Dendritic cell treated with granulocyte-macrophage colony-stimulating factor and Interleukin-4, amounts not matched to agents 40 ng/mL and 50 ng/mL, for 4 days (primary cell): ENCODE measurements at regions not wholly inside any gene's neighbourhood (a gene's known extent, or its start where the extent isn't known, plus 50 kb on each side); places are given as distances from the start of the nearest gene placed in this dataset.

ENCODE experiments used
- H3K27ac Mint-ChIP-seq: one replicate; pipeline ENCODE4 v1.8.0; 2022; ENCODE audit warnings: mild to moderate bottlenecking, mixed read lengths
- H3K27me3 Mint-ChIP-seq: one replicate; pipeline ENCODE4 v1.8.0; 2022; ENCODE audit warnings: mild to moderate bottlenecking, mixed read lengths
- H3K36me3 Mint-ChIP-seq: one replicate; pipeline ENCODE4 v1.8.0; 2022; ENCODE audit warnings: low read depth, mixed read lengths
- H3K4me1 Mint-ChIP-seq: one replicate; pipeline ENCODE4 v1.8.0; 2022; ENCODE audit warnings: low read depth, mixed read lengths
- H3K4me3 Mint-ChIP-seq: one replicate; pipeline ENCODE4 v1.8.0; 2022; ENCODE audit warnings: mild to moderate bottlenecking, moderate library complexity, mixed read lengths
- H3K9me3 Mint-ChIP-seq: one replicate; pipeline ENCODE4 v1.8.0; 2022; ENCODE audit warnings: mixed read lengths
- intact Hi-C: fragments of 100-400 bp; cut with micrococcal nuclease; formaldehyde crosslinking; loops from one replicate; pipeline ENCODE4 v1.15.0; 2022

GRCh38 chr9:86754581-86755560, 192.4 kb downstream of the GAS1 start:
- Mint-ChIP-seq H3K27ac (no peak overlapping the region), H3K4me1 (peaks cover 5% of the 10 kb centered on the region), H3K36me3 (no peaks in the 10 kb centered on the region), H3K9me3 (no peaks in the 10 kb centered on the region), H3K27me3 (peaks cover 27% of the 10 kb centered on the region), H3K4me3 (no peak overlapping the region)
- intact Hi-C loops: no loop called here

- Mint-ChIP-seq H3K27me3 (peaks cover 23% of the 10 kb centered on the region), H3K36me3 (no peaks in the 10 kb centered on the region), H3K4me3 (no peak overlapping the region), H3K4me1 (peaks cover 5% of the 10 kb centered on the region), H3K27ac (no peak overlapping the region), H3K9me3 (no peaks in the 10 kb centered on the region)
- intact Hi-C loops: no loop called here
Measured at GRCh38 chr9:86753836-86754235, 193.5 kb downstream of the GAS1 start.

GRCh38 chr9:86752733-86753132, 194.6 kb downstream of the GAS1 start:
- H3K27ac Mint-ChIP-seq: no peak overlapping the region
- intact Hi-C loops: no loop called here
- H3K9me3 Mint-ChIP-seq: no peaks in the 10 kb centered on the region
- no peaks in the 10 kb centered on the region for H3K36me3 Mint-ChIP-seq
- peaks cover 25% of the 10 kb centered on the region for H3K27me3 Mint-ChIP-seq
- H3K4me1 Mint-ChIP-seq: peaks cover 5% of the 10 kb centered on the region
- no peak overlapping the region for H3K4me3 Mint-ChIP-seq

GRCh38 chr9:86751956-86752355, 195.3 kb downstream of the GAS1 start:
- no peaks in the 10 kb centered on the region for H3K9me3 Mint-ChIP-seq
- no peak overlapping the region for H3K4me3 Mint-ChIP-seq
- H3K27me3 Mint-ChIP-seq: peaks cover 21% of the 10 kb centered on the region
- peaks cover 5% of the 10 kb centered on the region for H3K4me1 Mint-ChIP-seq
- H3K27ac Mint-ChIP-seq: no peak overlapping the region
- no peaks in the 10 kb centered on the region for H3K36me3 Mint-ChIP-seq
- intact Hi-C loops: no loop called here

- Mint-ChIP-seq H3K27me3 (peaks cover 15% of the 10 kb centered on the region), H3K9me3 (no peaks in the 10 kb centered on the region), H3K36me3 (no peaks in the 10 kb centered on the region), H3K27ac (no peak overlapping the region), H3K4me1 (peaks cover 5% of the 10 kb centered on the region), H3K4me3 (no peak overlapping the region)
- intact Hi-C loops: no loop called here
Measured at GRCh38 chr9:86751207-86751606, 196.1 kb downstream of the GAS1 start.

GRCh38 chr9:86749894-86750255, 197.4 kb downstream of the GAS1 start:
- Mint-ChIP-seq H3K36me3 (no peaks in the 10 kb centered on the region), H3K4me1 (peaks cover 5% of the 10 kb centered on the region), H3K9me3 (no peaks in the 10 kb centered on the region), H3K27ac (no peak overlapping the region), H3K4me3 (no peak overlapping the region), H3K27me3 (peaks cover 12% of the 10 kb centered on the region)
- intact Hi-C loops: no loop called here

- H3K4me3 Mint-ChIP-seq: no peak overlapping the region
Measured at GRCh38 chr9:86749161-86749893, 198.0 kb downstream of the GAS1 start.

GRCh38 chr9:86747711-86748110, 199.6 kb downstream of the GAS1 start:
- Mint-ChIP-seq H3K27ac (no peak overlapping the region), H3K36me3 (no peaks in the 10 kb centered on the region), H3K27me3 (peaks cover 12% of the 10 kb centered on the region), H3K4me1 (no peaks in the 10 kb centered on the region), H3K4me3 (no peak overlapping the region), H3K9me3 (no peaks in the 10 kb centered on the region)
- intact Hi-C loops: no loop called here

More at GRCh38 chr9:86749161-86749893, 198.0 kb downstream of the GAS1 start:
- intact Hi-C loops: no loop called here
- Mint-ChIP-seq H3K9me3 (no peaks in the 10 kb centered on the region), H3K27me3 (peaks cover 12% of the 10 kb centered on the region), H3K27ac (no peak overlapping the region), H3K36me3 (no peaks in the 10 kb centered on the region), H3K4me1 (peaks cover 5% of the 10 kb centered on the region)

GRCh38 chr9:86741311-86742208, 205.7 kb downstream of the GAS1 start:
- no peak overlapping the region for H3K27ac Mint-ChIP-seq
- intact Hi-C loops: no loop called here

GRCh38 chr9:86735772-86736458, 211.4 kb downstream of the GAS1 start:
- Mint-ChIP-seq H3K4me3 (no peak overlapping the region), H3K27me3 (peaks cover 7% of the 10 kb centered on the region), H3K27ac (no peak overlapping the region), H3K9me3 (no peaks in the 10 kb centered on the region), H3K4me1 (no peaks in the 10 kb centered on the region), H3K36me3 (no peaks in the 10 kb centered on the region)
- intact Hi-C loops: no loop called here

More at GRCh38 chr9:86741311-86742208, 205.7 kb downstream of the GAS1 start:
- Mint-ChIP-seq H3K36me3 (no peaks in the 10 kb centered on the region), H3K4me3 (no peak overlapping the region), H3K4me1 (no peaks in the 10 kb centered on the region), H3K9me3 (no peaks in the 10 kb centered on the region), H3K27me3 (peaks cover 2% of the 10 kb centered on the region)

GRCh38 chr9:86734771-86735170, 212.5 kb downstream of the GAS1 start:
- Mint-ChIP-seq H3K27me3 (peaks cover 6% of the 10 kb centered on the region), H3K4me3 (no peak overlapping the region), H3K4me1 (no peaks in the 10 kb centered on the region), H3K27ac (no peak overlapping the region), H3K36me3 (no peaks in the 10 kb centered on the region), H3K9me3 (no peaks in the 10 kb centered on the region)
- intact Hi-C loops: no loop called here

- Mint-ChIP-seq H3K4me3 (no peak overlapping the region), H3K27ac (no peak overlapping the region), H3K9me3 (no peaks in the 10 kb centered on the region), H3K4me1 (no peaks in the 10 kb centered on the region), H3K27me3 (peaks cover 6% of the 10 kb centered on the region), H3K36me3 (no peaks in the 10 kb centered on the region)
- intact Hi-C loops: no loop called here
Measured at GRCh38 chr9:86733929-86734328, 213.4 kb downstream of the GAS1 start.

GRCh38 chr9:86732514-86733171, 214.7 kb downstream of the GAS1 start:
- Mint-ChIP-seq H3K9me3 (peaks cover 6% of the 10 kb centered on the region), H3K27ac (no peak overlapping the region), H3K36me3 (no peaks in the 10 kb centered on the region), H3K4me3 (no peak overlapping the region), H3K4me1 (no peaks in the 10 kb centered on the region), H3K27me3 (peaks cover 7% of the 10 kb centered on the region)
- intact Hi-C loops: no loop called here
